GM21526 (cell line): ENCODE measurements at regions not wholly inside any gene's neighbourhood (a gene's known extent, or its start where the extent isn't known, plus 50 kb on each side); places are given as distances from the start of the nearest gene placed in this dataset.

Source experiments
- ATAC-seq: cut with Tn5 transposase; IDR thresholded peaks from one replicate; pipeline ENCODE4 v1.9.1; 2021; ENCODE audit warnings: moderate library complexity; ENCODE audit not compliant: unreplicated experiment, low FRiP score

GRCh38 chr6:141139461-141139860 lies 993.3 kb upstream of the GJE1 start:
- no peak for ATAC-seq

GRCh38 chr6:141134723-141135122 lies 998.0 kb upstream of the GJE1 start:
- ATAC-seq: no peak

GRCh38 chr6:141133836-141134235 lies 998.9 kb upstream of the GJE1 start:
- no peak for ATAC-seq

- ATAC-seq: no peak
Measured at GRCh38 chr6:141133346-141133745, 999.4 kb upstream of the GJE1 start.

GRCh38 chr6:141131616-141132015 lies 1001.1 kb upstream of the GJE1 start:
- no peak for ATAC-seq

- ATAC-seq: peak; percentile 61
Measured at GRCh38 chr6:141123497-141123896, 1009.2 kb upstream of the GJE1 start.

- ATAC-seq: peak; percentile 38
Measured at GRCh38 chr6:141123049-141123448, 1009.7 kb upstream of the GJE1 start.

- ATAC-seq: no peak
Measured at GRCh38 chr6:141118991-141119390, 1013.7 kb upstream of the GJE1 start.

GRCh38 chr6:141117874-141118273 lies 1014.9 kb upstream of the GJE1 start:
- ATAC-seq: no peak

- no peak for ATAC-seq
Measured at GRCh38 chr6:141110481-141110880, 1022.2 kb upstream of the GJE1 start.

GRCh38 chr6:141107591-141108160 lies 1025.0 kb upstream of the GJE1 start:
- no peak for ATAC-seq

- ATAC-seq: no peak
Measured at GRCh38 chr6:141105481-141105880, 1027.2 kb upstream of the GJE1 start.

GRCh38 chr6:141103246-141103645 lies 1029.5 kb upstream of the GJE1 start:
- ATAC-seq: no peak

- ATAC-seq: no peak
Measured at GRCh38 chr6:141097471-141097870, 1035.3 kb upstream of the GJE1 start.

GRCh38 chr6:141095308-141095707 lies 1037.4 kb upstream of the GJE1 start:
- no peak for ATAC-seq

GRCh38 chr6:141088171-141088570 lies 1044.6 kb upstream of the GJE1 start:
- no peak for ATAC-seq

- peak; percentile 93 for ATAC-seq
Measured at GRCh38 chr6:141077355-141078333, 1055.1 kb upstream of the GJE1 start.

GRCh38 chr6:141057761-141058160 lies 1075.0 kb upstream of the GJE1 start:
- no peak for ATAC-seq

- ATAC-seq: no peak
Measured at GRCh38 chr6:141056945-141057625, 1075.6 kb upstream of the GJE1 start.

- no peak for ATAC-seq
Measured at GRCh38 chr6:141050471-141050870, 1082.3 kb upstream of the GJE1 start.

GRCh38 chr6:141048451-141048850 lies 1084.3 kb upstream of the GJE1 start:
- no peak for ATAC-seq
